Endothelial cell (in vitro differentiated cells): ENCODE measurements at regions not wholly inside any gene's neighbourhood (a gene's known extent, or its start where the extent isn't known, plus 50 kb on each side); places are given as distances from the start of the nearest gene placed in this dataset.

Experiments
- DNase-seq: peaks from one replicate; pipeline ENCODE4 v3.0.0; 2021; ENCODE audit warnings: low spot score
- H3K27ac Mint-ChIP-seq: one replicate; pipeline ENCODE4 v1.8.0; 2021; ENCODE audit warnings: mixed read lengths, inconsistent platforms; ENCODE audit not compliant: unreplicated experiment
- H3K27me3 Mint-ChIP-seq: one replicate; pipeline ENCODE4 v1.8.0; 2021; ENCODE audit warnings: mild to moderate bottlenecking, moderate library complexity, mixed read lengths, inconsistent platforms; ENCODE audit not compliant: unreplicated experiment
- H3K36me3 Mint-ChIP-seq: one replicate; pipeline ENCODE4 v1.8.0; 2021; ENCODE audit warnings: mild to moderate bottlenecking, low read depth, mixed read lengths, inconsistent platforms; ENCODE audit not compliant: unreplicated experiment
- H3K4me1 Mint-ChIP-seq: one replicate; pipeline ENCODE4 v1.8.0; 2021; ENCODE audit warnings: mild to moderate bottlenecking, mixed read lengths, inconsistent platforms; ENCODE audit not compliant: unreplicated experiment
- H3K4me3 Mint-ChIP-seq: one replicate; pipeline ENCODE4 v1.8.0; 2021; ENCODE audit warnings: mild to moderate bottlenecking, mixed read lengths, inconsistent platforms; ENCODE audit not compliant: unreplicated experiment
- H3K9me3 Mint-ChIP-seq: one replicate; pipeline ENCODE4 v1.8.0; 2021; ENCODE audit warnings: mixed read lengths, inconsistent platforms; ENCODE audit not compliant: unreplicated experiment
- TF ChIP-seq, protein P1 (sequence below): fragments of 200-600 bp; sonication (generic); IDR thresholded peaks from one replicate; pipeline ENCODE4 v1.5.0; 2021; ENCODE audit warnings: antibody characterized with exemption; ENCODE audit not compliant: unreplicated experiment

DNA sequence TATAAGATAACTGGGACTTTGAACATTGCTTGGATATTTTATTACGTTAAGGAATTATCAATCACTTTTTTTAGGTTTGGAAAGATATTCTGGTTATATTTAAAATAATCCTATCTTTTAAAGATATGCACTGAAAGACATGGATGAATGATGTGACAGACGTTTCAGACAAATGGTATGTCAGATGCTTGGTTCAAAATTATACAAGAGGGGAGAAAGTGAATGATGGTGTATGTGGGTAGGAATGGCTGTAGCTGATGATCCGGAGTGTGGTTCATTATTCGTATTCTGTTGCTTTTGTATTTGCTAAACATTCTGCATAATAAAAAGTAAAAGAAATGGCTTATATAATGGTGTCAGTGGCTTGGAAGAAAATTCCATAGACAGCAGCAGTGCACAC, 51.0 kb upstream of the SNRPB2 start:
- Mint-ChIP-seq H3K4me3 (no peak overlapping the region), H3K36me3 (no peaks in the 10 kb centered on the region), H3K9me3 (no peaks in the 10 kb centered on the region), H3K4me1 (peaks cover 4% of the 10 kb centered on the region), H3K27ac (no peak overlapping the region), H3K27me3 (no peaks in the 10 kb centered on the region)
- TF ChIP-seq, protein P1, sequence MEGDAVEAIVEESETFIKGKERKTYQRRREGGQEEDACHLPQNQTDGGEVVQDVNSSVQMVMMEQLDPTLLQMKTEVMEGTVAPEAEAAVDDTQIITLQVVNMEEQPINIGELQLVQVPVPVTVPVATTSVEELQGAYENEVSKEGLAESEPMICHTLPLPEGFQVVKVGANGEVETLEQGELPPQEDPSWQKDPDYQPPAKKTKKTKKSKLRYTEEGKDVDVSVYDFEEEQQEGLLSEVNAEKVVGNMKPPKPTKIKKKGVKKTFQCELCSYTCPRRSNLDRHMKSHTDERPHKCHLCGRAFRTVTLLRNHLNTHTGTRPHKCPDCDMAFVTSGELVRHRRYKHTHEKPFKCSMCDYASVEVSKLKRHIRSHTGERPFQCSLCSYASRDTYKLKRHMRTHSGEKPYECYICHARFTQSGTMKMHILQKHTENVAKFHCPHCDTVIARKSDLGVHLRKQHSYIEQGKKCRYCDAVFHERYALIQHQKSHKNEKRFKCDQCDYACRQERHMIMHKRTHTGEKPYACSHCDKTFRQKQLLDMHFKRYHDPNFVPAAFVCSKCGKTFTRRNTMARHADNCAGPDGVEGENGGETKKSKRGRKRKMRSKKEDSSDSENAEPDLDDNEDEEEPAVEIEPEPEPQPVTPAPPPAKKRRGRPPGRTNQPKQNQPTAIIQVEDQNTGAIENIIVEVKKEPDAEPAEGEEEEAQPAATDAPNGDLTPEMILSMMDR, result no peak
- DNase-seq, result no peak

- peaks cover 4% of the 10 kb centered on the region for H3K4me1 Mint-ChIP-seq
- TF ChIP-seq, protein P1, result no peak
- H3K4me3 Mint-ChIP-seq, result no peak overlapping the region
- no peaks in the 10 kb centered on the region for H3K36me3 Mint-ChIP-seq
- H3K27ac Mint-ChIP-seq, result no peak overlapping the region
- no peak for DNase-seq
- no peaks in the 10 kb centered on the region for H3K9me3 Mint-ChIP-seq
- no peaks in the 10 kb centered on the region for H3K27me3 Mint-ChIP-seq
Measured at GRCh38 chr20:16676891-16677290, 52.9 kb upstream of the SNRPB2 start.

DNA sequence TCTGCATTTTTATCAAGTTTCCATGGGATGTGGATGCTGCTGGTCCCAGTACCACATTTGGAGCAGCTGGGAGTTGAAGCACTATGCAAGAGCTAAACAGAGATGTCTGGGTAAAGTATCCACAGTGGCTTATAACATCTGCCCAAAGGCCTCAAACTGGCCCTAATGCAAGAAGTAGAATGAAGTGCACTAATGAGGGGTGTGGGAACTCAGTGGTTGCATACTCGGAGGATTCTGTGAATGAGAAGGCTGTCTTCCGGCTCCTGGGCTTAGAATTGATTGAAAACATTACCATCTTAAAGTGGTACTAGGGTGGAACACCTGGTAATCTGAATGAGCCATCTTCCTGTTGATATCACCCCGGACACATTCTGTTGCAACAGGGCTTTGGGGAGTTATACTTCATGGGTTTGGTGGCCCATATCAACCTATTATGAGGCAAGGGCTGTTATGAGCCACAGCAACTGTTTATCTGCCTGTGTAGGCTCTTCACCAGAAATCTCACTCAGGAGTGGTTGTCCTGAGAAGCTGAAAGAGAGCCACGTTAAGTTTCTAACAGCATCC, 54.7 kb upstream of the SNRPB2 start:
- H3K9me3 Mint-ChIP-seq, result no peaks in the 10 kb centered on the region
- H3K4me1 Mint-ChIP-seq, result peaks cover 3% of the 10 kb centered on the region
- no peaks in the 10 kb centered on the region for H3K27me3 Mint-ChIP-seq
- no peak overlapping the region for H3K27ac Mint-ChIP-seq
- TF ChIP-seq, protein P1, result no peak
- no peaks in the 10 kb centered on the region for H3K36me3 Mint-ChIP-seq
- H3K4me3 Mint-ChIP-seq, result no peak overlapping the region
- no peak for DNase-seq

DNA sequence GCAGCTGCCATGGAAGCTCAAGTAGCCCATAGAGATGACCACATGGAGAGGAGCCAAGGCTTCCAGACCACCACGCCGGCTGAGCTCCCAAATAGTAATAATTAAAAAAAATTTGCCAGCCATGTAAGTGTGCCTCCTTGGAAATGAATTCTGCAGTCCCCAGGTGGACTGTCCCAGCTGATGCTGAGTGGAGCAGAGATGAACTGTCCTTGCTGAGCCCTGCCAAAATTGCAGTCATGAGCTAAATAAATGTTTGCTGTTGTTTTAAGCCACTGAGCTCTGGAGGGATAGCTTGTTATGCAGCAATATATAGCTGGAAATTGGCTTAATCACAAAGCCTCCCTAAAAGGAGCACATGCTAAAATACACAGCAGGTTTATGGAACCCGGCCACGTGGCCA, 55.6 kb upstream of the SNRPB2 start:
- H3K27me3 Mint-ChIP-seq, result no peaks in the 10 kb centered on the region
- no peak overlapping the region for H3K4me3 Mint-ChIP-seq
- no peaks in the 10 kb centered on the region for H3K9me3 Mint-ChIP-seq
- H3K36me3 Mint-ChIP-seq, result no peaks in the 10 kb centered on the region
- no peaks in the 10 kb centered on the region for H3K4me1 Mint-ChIP-seq
- TF ChIP-seq, protein P1, result no peak
- DNase-seq, result no peak
- H3K27ac Mint-ChIP-seq, result no peak overlapping the region

- TF ChIP-seq, protein P1, result no peak
- DNase-seq, result no peak
- H3K4me3 Mint-ChIP-seq, result no peak overlapping the region
- no peaks in the 10 kb centered on the region for H3K36me3 Mint-ChIP-seq
- H3K4me1 Mint-ChIP-seq, result no peaks in the 10 kb centered on the region
- H3K27me3 Mint-ChIP-seq, result no peaks in the 10 kb centered on the region
- no peaks in the 10 kb centered on the region for H3K9me3 Mint-ChIP-seq
- no peak overlapping the region for H3K27ac Mint-ChIP-seq
Measured at GRCh38 chr20:16672299-16672698, 57.5 kb upstream of the SNRPB2 start.
